ENCODE measurements at regions not wholly inside any gene's neighbourhood (a gene's known extent, or its start where the extent isn't known, plus 50 kb on each side); places are given as distances from the start of the nearest gene placed in this dataset.

DNA sequence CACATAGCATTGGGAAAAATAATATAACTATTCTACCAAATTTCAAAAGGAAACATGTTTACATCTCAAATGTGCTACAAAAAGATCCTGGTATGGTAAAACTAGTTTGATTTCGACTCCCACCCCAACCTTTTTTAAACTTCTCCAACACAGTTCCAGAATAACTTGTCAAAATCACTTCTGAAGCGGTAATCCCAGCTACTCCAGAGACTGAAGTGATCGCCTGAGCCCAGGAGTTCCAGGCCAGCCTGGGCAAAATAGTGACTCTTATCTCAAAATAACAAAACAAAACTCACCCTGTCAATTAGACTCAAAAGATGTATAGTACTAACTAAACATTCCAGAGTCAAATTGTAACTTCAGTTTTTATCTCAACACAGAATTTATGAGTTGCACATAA is 71.3 kb upstream of the RNF38 start:
- H3K27me3 ChIP-seq (ENCODE audit: low read length): no peaks in the 10 kb centered on the region
- no peaks in the 10 kb centered on the region for H3K9me3 ChIP-seq (ENCODE audit: low read length)
- H3K79me2 ChIP-seq (ENCODE audit: low read length): no peaks in the 10 kb centered on the region
- ChIA-PET POLR2A (ENCODE audit: unreplicated experiment) (no interaction called here), CTCF (no interaction called here)
- ATAC-seq: no peak
- no peak overlapping the region for H3K4me2 ChIP-seq (ENCODE audit: low read length)
- H3K36me3 ChIP-seq (ENCODE audit: low read depth, low read length): no peaks in the 10 kb centered on the region
- H3K4me1 ChIP-seq (ENCODE audit: insufficient read depth, low read length): no peaks in the 10 kb centered on the region
- no peak for DNase-seq
- no TSS peak for BruUV-seq (replicated peaks)
- no peaks in the 10 kb centered on the region for H3F3A ChIP-seq (ENCODE audit: low read length, unreplicated experiment)
- no peak overlapping the region for H3K9ac ChIP-seq (ENCODE audit: low read length)
- H2AFZ ChIP-seq (ENCODE audit: low read length): no peak overlapping the region
- no peak for TF ChIP-seq EZH2phosphoT487 (IDR thresholded peaks at IDR 0.05; ENCODE audit: borderline replicate concordance, low read length)
- H3K4me3 ChIP-seq (ENCODE audit: low read length): no peak overlapping the region
- no peak overlapping the region for H3K27ac ChIP-seq (ENCODE audit: low read length)
- intact Hi-C loops (cut with micrococcal nuclease): no loop called here
- H3K9me2 ChIP-seq (replicated peaks; ENCODE audit: low read length): no peaks in the 10 kb centered on the region
- no peaks in the 10 kb centered on the region for H4K20me1 ChIP-seq (ENCODE audit: low read length)

DNA sequence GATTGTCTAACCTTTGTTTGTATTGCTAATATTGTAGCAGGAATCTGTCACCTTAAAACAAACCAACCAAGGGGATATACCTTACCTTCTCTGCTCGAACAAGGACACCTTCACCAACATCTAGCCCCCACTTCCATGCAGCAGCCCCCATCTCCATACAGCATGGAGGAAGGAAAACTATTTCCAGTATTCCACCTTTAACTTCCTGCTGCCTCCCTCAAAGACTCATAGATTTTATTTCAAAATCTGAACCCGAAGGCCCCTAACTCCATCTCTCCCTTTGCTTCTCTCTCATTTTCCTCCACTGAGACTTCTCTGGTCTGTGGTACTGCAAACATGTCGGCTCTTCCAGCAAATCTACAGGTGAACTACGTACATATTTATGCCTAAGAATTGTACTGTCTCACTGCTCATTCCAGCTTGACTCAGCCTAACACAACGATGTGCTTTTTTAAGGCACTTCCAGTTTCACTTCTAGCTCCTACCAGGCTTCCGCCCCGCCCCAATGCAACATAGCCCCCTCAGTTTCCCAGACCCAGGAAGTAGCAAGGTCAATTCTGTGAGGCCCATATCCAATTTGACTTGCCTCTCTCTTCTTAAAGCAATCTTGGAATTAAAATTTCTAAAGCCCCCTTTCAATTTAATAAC is 70.7 kb upstream of the RNF38 start:
- no peaks in the 10 kb centered on the region for H3K79me2 ChIP-seq (ENCODE audit: low read length)
- no peak for TF ChIP-seq EZH2phosphoT487 (IDR thresholded peaks at IDR 0.05; ENCODE audit: borderline replicate concordance, low read length)
- no peak for TF ChIP-seq CTCF (conservative IDR thresholded peaks at IDR 0.05; ENCODE audit: low read depth, low read length)
- TF ChIP-seq EZH2 (IDR thresholded peaks at IDR 0.05; ENCODE audit: low read length, unreplicated experiment): no peak
- no peak overlapping the region for H3K4me3 ChIP-seq (ENCODE audit: low read length)

DNA sequence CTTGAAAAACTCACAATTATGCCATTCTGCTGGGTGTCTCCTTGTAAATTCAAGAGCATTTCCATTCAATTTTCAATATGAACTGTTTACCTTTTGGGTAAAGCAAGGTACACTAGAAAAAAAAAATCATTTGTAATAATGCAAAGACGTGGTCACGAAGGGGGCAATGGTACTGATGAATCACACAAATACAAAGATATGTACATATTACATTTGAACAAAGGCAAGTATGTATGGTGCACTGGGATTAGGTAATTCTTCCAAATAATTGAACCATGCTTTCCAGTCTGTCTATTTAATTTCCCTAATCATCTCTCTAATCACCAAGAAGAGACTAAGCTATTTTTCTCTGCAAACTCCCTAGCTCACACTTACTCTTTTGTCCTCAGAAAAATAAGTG is 63.4 kb upstream of the RNF38 start:
- no peaks in the 10 kb centered on the region for H3K9me3 ChIP-seq (ENCODE audit: low read length)
- H2AFZ ChIP-seq (ENCODE audit: low read length): no peak overlapping the region
- H3K79me2 ChIP-seq (ENCODE audit: low read length): no peaks in the 10 kb centered on the region
- intact Hi-C loops (cut with micrococcal nuclease): no loop called here
- no peaks in the 10 kb centered on the region for H3K9me2 ChIP-seq (replicated peaks; ENCODE audit: low read length)
- H4K20me1 ChIP-seq (ENCODE audit: low read length): no peaks in the 10 kb centered on the region
- CTCF ChIA-PET: no interaction called here
- H3K36me3 ChIP-seq (ENCODE audit: low read depth, low read length): no peaks in the 10 kb centered on the region
- no peaks in the 10 kb centered on the region for H3F3A ChIP-seq (ENCODE audit: low read length, unreplicated experiment)
- POLR2A ChIA-PET (ENCODE audit: unreplicated experiment): no interaction called here
- no peak overlapping the region for H3K4me2 ChIP-seq (ENCODE audit: low read length)
- H3K27me3 ChIP-seq (ENCODE audit: low read length): no peaks in the 10 kb centered on the region
- no peak overlapping the region for H3K27ac ChIP-seq (ENCODE audit: low read length)
- no TSS peak for BruUV-seq (replicated peaks)
- H3K4me1 ChIP-seq (ENCODE audit: insufficient read depth, low read length): no peaks in the 10 kb centered on the region
- no peak for ATAC-seq
- no peak overlapping the region for H3K4me3 ChIP-seq (ENCODE audit: low read length)
- H3K9ac ChIP-seq (ENCODE audit: low read length): no peak overlapping the region
- no peak for TF ChIP-seq EZH2 (IDR thresholded peaks at IDR 0.05; ENCODE audit: low read length, unreplicated experiment)
- TF ChIP-seq EZH2phosphoT487 (IDR thresholded peaks at IDR 0.05; ENCODE audit: borderline replicate concordance, low read length): no peak
- no peak for TF ChIP-seq CTCF (conservative IDR thresholded peaks at IDR 0.05; ENCODE audit: low read depth, low read length)
- DNase-seq: no peak

More for the DNA sequence above, 70.7 kb upstream of the RNF38 start:
- DNase-seq (no peak), ATAC-seq (no peak)
- Histone ChIP-seq H4K20me1 (ENCODE audit: low read length) (no peaks in the 10 kb centered on the region), H3K9me2 (replicated peaks; ENCODE audit: low read length) (no peaks in the 10 kb centered on the region), H3K27me3 (ENCODE audit: low read length) (no peaks in the 10 kb centered on the region), H3K9ac (ENCODE audit: low read length) (no peak overlapping the region), H3K4me2 (ENCODE audit: low read length) (no peak overlapping the region), H3K27ac (ENCODE audit: low read length) (no peak overlapping the region), H3K36me3 (ENCODE audit: low read depth, low read length) (no peaks in the 10 kb centered on the region), H3K4me1 (ENCODE audit: insufficient read depth, low read length) (no peaks in the 10 kb centered on the region), H3K9me3 (ENCODE audit: low read length) (no peaks in the 10 kb centered on the region), H2AFZ (ENCODE audit: low read length) (no peak overlapping the region), H3F3A (ENCODE audit: low read length, unreplicated experiment) (no peaks in the 10 kb centered on the region)
- intact Hi-C loops (cut with micrococcal nuclease): no loop called here
- no TSS peak for BruUV-seq (replicated peaks)
- POLR2A ChIA-PET (ENCODE audit: unreplicated experiment): no interaction called here
- CTCF ChIA-PET: no interaction called here
